Natural killer cell (primary cell): ENCODE measurements at regions not wholly inside any gene's neighbourhood (a gene's known extent, or its start where the extent isn't known, plus 50 kb on each side); places are given as distances from the start of the nearest gene placed in this dataset.

Experiments used
- ATAC-seq, 3 donors: fragments of 150-1000 bp in 2 of 3; fragments of 200-7000 bp in 1 of 3; cut with Tn5 transposase; 1 replicate in 1 of 3; 2 replicates in 2 of 3; pipeline ENCODE4 v1.10.0; 2021; ENCODE audit warnings: mild to moderate bottlenecking in 2 of 3, moderate library complexity in 2 of 3
- DNase-seq, 2 donors: peaks; one replicate each; pipeline versions ENCODE4 v3.0.0 to v3.0.0-alpha.2; 2013 to 2021; ENCODE audit warnings: mixed read lengths in 1 of 2
- H3K27ac ChIP-seq: one replicate; pipeline ENCODE4 v1.5.1; 2013; ENCODE audit warnings: mild to moderate bottlenecking, low read length
- H3K27me3 ChIP-seq: one replicate; pipeline ENCODE4 v1.6.1; 2013; ENCODE audit warnings: low read length; ENCODE audit not compliant: control insufficient read depth, insufficient read depth
- H3K36me3 ChIP-seq: one replicate; pipeline ENCODE4 v1.6.1; 2013; ENCODE audit warnings: low read length; ENCODE audit not compliant: control insufficient read depth, insufficient read depth
- H3K4me1 ChIP-seq: one replicate; pipeline ENCODE4 v1.6.1; 2013; ENCODE audit warnings: low read length; ENCODE audit not compliant: control insufficient read depth, insufficient read depth
- H3K4me3 ChIP-seq: one replicate; pipeline ENCODE4 v1.5.1; 2013; ENCODE audit warnings: low read length
- H3K9me3 ChIP-seq: one replicate; pipeline ENCODE4 v1.6.1; 2013; ENCODE audit warnings: low read length; ENCODE audit not compliant: control insufficient read depth, insufficient read depth
- H3K27ac Mint-ChIP-seq, 2 donors: one replicate each; pipeline ENCODE4 v1.8.0; 2022; ENCODE audit warnings: mild to moderate bottlenecking in 2 of 2, mixed read lengths in 2 of 2, moderate library complexity in 1 of 2
- H3K27me3 Mint-ChIP-seq, 2 donors: one replicate each; pipeline ENCODE4 v1.8.0; 2022; ENCODE audit warnings: low read depth in 2 of 2, mixed read lengths in 2 of 2
- H3K36me3 Mint-ChIP-seq: one replicate; pipeline ENCODE4 v1.8.0; 2022; ENCODE audit warnings: mixed read lengths
- H3K4me1 Mint-ChIP-seq, 2 donors: one replicate each; pipeline ENCODE4 v1.8.0; 2022; ENCODE audit warnings: mixed read lengths in 2 of 2
- H3K4me3 Mint-ChIP-seq: one replicate; pipeline ENCODE4 v1.8.0; 2022; ENCODE audit warnings: mild to moderate bottlenecking, moderate library complexity, mixed read lengths
- H3K9me3 Mint-ChIP-seq, 2 donors: one replicate each; pipeline ENCODE4 v1.8.0; 2022; ENCODE audit warnings: mixed read lengths in 2 of 2
- WGBS: methylation state at CpG from one replicate; pipeline ENCODE4 v1.1.7; 2013; ENCODE audit warnings: missing lambda C conversion rate; ENCODE audit not compliant: insufficient coverage; 5-methylcytosine and 5-hydroxymethylcytosine counted together
- intact Hi-C: fragments of 100-400 bp; cut with micrococcal nuclease; formaldehyde crosslinking; loops from one replicate; pipeline ENCODE4 v1.14.2; 2022
- TF ChIP-seq, protein P1 (sequence below): fragments of 200-600 bp; IDR thresholded peaks from one replicate; pipeline ENCODE4 v1.8.0; 2022; ENCODE audit warnings: antibody characterized with exemption

DNA sequence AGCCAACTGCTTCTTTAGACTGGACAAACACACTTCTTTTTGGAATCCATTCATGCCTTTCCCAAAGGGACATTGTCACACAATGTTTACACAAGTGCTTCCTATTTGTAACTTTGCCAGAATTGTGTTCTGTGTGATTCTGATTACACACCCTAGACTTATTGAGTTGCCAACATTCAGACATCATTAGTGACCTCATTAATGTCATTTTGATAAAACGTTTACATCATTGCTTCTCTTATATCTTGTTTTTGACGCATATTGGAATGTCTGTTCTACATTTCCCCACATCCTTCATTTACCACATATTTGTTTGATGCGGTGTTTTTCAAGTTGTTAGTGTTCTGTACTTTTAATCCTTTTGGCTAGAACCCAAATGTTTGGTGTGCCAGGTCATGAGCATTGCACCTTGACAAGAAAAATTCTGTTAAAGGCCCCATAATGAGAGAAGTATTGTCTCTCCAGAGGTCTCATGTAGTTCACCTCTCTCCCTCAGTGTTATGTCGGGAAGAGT lies 305.5 kb downstream of the AEBP2 start:
- no CpG with 5 or more reads among the region's 4 CpGs for WGBS
- no peaks in the 10 kb centered on the region for H3K9me3 Mint-ChIP-seq
- intact Hi-C loops: no loop called here
- H3K27ac Mint-ChIP-seq: no peak overlapping the region
- Histone ChIP-seq H3K36me3 (no peaks in the 10 kb centered on the region), H3K9me3 (no peaks in the 10 kb centered on the region), H3K4me1 (no peaks in the 10 kb centered on the region), H3K27ac (no peak overlapping the region), H3K4me3 (no peak overlapping the region), H3K27me3 (peaks cover under 1% of the 10 kb centered on the region)
- H3K4me3 Mint-ChIP-seq: no peak overlapping the region
- TF ChIP-seq, protein P1, sequence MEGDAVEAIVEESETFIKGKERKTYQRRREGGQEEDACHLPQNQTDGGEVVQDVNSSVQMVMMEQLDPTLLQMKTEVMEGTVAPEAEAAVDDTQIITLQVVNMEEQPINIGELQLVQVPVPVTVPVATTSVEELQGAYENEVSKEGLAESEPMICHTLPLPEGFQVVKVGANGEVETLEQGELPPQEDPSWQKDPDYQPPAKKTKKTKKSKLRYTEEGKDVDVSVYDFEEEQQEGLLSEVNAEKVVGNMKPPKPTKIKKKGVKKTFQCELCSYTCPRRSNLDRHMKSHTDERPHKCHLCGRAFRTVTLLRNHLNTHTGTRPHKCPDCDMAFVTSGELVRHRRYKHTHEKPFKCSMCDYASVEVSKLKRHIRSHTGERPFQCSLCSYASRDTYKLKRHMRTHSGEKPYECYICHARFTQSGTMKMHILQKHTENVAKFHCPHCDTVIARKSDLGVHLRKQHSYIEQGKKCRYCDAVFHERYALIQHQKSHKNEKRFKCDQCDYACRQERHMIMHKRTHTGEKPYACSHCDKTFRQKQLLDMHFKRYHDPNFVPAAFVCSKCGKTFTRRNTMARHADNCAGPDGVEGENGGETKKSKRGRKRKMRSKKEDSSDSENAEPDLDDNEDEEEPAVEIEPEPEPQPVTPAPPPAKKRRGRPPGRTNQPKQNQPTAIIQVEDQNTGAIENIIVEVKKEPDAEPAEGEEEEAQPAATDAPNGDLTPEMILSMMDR: no peak
- ATAC-seq (no peak), DNase-seq (peak in 1 of 2 donors; percentile 7)
- no peaks in the 10 kb centered on the region for H3K4me1 Mint-ChIP-seq
- H3K27me3 Mint-ChIP-seq: peaks cover 10 to 14% of the 10 kb centered on the region in 2 donors
- no peaks in the 10 kb centered on the region for H3K36me3 Mint-ChIP-seq

DNA sequence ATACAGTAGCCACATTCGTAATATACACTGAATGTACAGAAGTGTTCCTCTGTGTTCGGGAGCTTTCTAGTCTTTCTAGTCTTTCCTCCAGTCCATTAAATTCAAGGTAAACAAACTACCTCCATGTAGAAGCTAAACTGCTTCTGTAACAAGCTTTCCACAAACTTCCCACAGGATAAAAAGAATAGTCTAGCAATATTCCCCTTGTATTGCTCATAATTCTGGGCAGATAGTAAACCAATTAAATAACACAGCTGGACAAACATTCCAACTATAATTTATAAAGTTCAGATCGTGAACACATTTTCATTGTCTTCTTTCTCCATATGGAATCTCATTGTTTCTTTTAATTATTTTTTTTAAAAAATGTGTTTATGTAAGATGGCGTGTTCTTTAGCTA lies 307.2 kb downstream of the AEBP2 start:
- ATAC-seq (no peak), DNase-seq (no peak)
- Histone ChIP-seq H3K36me3 (no peaks in the 10 kb centered on the region), H3K4me1 (no peaks in the 10 kb centered on the region), H3K9me3 (no peaks in the 10 kb centered on the region), H3K27ac (no peak overlapping the region), H3K4me3 (no peak overlapping the region), H3K27me3 (no peaks in the 10 kb centered on the region)
- Mint-ChIP-seq H3K4me3 (no peak overlapping the region), H3K27ac (no peak overlapping the region), H3K9me3 (no peaks in the 10 kb centered on the region), H3K27me3 (peaks cover 10 to 14% of the 10 kb centered on the region in 2 donors), H3K36me3 (no peaks in the 10 kb centered on the region), H3K4me1 (no peaks in the 10 kb centered on the region)
- WGBS: 93% methylated on average over 2 of the region's 4 CpGs
- intact Hi-C loops: no loop called here
- TF ChIP-seq, protein P1: no peak

DNA sequence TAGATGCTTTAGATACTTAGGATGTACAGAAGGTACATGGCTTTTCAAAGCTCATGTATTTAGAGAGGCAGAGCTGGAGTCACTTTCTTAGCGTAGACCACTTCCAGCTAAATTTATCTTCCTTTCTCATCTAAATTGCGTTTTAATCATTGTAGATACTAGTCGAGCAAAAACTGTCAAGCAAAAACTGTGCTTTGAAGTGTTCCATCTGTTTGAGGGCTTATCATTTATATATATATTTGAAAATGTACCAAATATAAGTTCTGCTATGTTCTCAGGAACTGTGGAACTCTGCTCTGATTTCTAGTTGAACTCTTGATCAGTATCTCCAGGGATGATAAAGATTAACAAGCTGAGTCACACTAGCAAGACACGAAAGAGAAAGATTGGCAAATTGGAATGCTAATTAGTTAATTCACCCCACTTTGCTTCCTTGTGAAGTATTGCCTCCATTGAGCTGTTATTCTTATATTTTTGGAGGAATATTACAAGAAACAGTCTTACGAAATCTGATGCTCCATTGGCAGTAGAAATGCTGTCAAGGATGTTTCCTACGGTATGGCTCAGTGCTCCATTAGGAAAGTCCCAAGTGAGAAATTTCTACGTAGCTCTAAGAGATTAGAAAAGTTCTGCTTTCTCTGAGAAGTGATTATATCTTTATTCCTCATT lies 310.7 kb downstream of the AEBP2 start:
- Mint-ChIP-seq H3K4me3 (no peak overlapping the region), H3K36me3 (no peaks in the 10 kb centered on the region), H3K27me3 (peaks cover 1 to 6% of the 10 kb centered on the region in 2 donors), H3K4me1 (no peaks in the 10 kb centered on the region), H3K9me3 (peaks cover 0 to 15% of the 10 kb centered on the region in 2 donors), H3K27ac (no peak overlapping the region)
- H3K4me3 ChIP-seq: no peak overlapping the region
- intact Hi-C loops: no loop called here
- no peaks in the 10 kb centered on the region for H3K27me3 ChIP-seq
- DNase-seq (no peak), ATAC-seq (no peak)
- no peaks in the 10 kb centered on the region for H3K36me3 ChIP-seq
- H3K9me3 ChIP-seq: peaks cover 7% of the 10 kb centered on the region
- H3K4me1 ChIP-seq: no peaks in the 10 kb centered on the region
- TF ChIP-seq, protein P1: no peak
- WGBS: 80% methylated on average over 4 of the region's 7 CpGs
- no peak overlapping the region for H3K27ac ChIP-seq

DNA sequence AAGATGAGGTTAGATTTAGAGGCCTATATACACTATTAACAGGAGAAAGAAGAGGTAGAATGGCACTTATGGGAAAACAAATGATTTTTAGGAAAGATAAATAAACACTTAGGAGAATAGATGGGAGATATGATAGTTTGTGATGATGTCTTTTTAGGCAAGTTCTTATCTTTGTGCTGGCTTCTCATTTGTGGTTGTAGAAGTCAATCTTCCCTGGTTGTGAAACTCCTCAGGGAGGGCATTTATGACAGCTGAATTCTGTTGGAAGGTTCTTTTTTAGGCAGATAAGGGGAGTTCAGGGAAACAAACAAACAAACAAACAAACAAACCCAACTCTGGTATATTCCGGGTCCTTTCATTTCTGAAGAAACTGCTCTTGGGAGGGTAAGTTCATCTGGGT lies 311.8 kb downstream of the AEBP2 start:
- intact Hi-C loops: no loop called here
- H3K27ac ChIP-seq: no peak overlapping the region
- H3K27me3 Mint-ChIP-seq: peaks cover 0 to 3% of the 10 kb centered on the region in 2 donors
- WGBS: 100% methylated on average over 1 of the region's 1 CpG
- peaks cover 0 to 15% of the 10 kb centered on the region in 2 donors for H3K9me3 Mint-ChIP-seq
- TF ChIP-seq, protein P1: no peak
- no peak for DNase-seq
- H3K36me3 ChIP-seq: no peaks in the 10 kb centered on the region
- no peak overlapping the region for H3K4me3 Mint-ChIP-seq
- H3K4me3 ChIP-seq: no peak overlapping the region
- no peaks in the 10 kb centered on the region for H3K4me1 Mint-ChIP-seq
- no peak overlapping the region for H3K27ac Mint-ChIP-seq
- H3K9me3 ChIP-seq: peaks cover 7% of the 10 kb centered on the region
- H3K36me3 Mint-ChIP-seq: no peaks in the 10 kb centered on the region
- H3K27me3 ChIP-seq: no peaks in the 10 kb centered on the region
- no peaks in the 10 kb centered on the region for H3K4me1 ChIP-seq
- ATAC-seq: no peak
